Body of pancreas (tissue), 4 donors: ENCODE measurements at regions not wholly inside any gene's neighbourhood (a gene's known extent, or its start where the extent isn't known, plus 50 kb on each side); places are given as distances from the start of the nearest gene placed in this dataset.
"Not testable (repeated sequence)": the region's sequence is repeated elsewhere in the genome, so short reads cannot be mapped to it uniquely, and the experiment has no call there.

Experiments used
- ATAC-seq: fragments of 150-250 bp; one replicate; pipeline ENCODE4 v1.9.1; 2016
- DNase-seq, 4 donors: peaks; one replicate each; pipeline ENCODE4 v3.0.0-alpha.2; 2019
- H3K27ac ChIP-seq, 4 donors: fragments of 200-600 bp; sonication (generic); 1 replicate in 3 of 4; 2 replicates in 1 of 4; pipeline versions ENCODE4 v1.5.1 to v1.6.1; 2016 to 2019; ENCODE audit warnings: mild to moderate bottlenecking in 1 of 4, mixed read lengths in 1 of 4, moderate library complexity in 1 of 4
- H3K27me3 ChIP-seq, 2 donors: fragments of 200-600 bp; sonication (generic); one replicate each; pipeline ENCODE4 v1.6.0; 2016; ENCODE audit warnings: mild to moderate bottlenecking in 1 of 2
- H3K36me3 ChIP-seq, 2 donors: fragments of 200-600 bp; sonication (generic); replicated peaks in 1 of 2; 2 replicates each; pipeline ENCODE4 v1.5.1; 2016; ENCODE audit warnings: low read depth in 2 of 2; ENCODE audit not compliant: insufficient read depth in 1 of 2
- H3K4me1 ChIP-seq: fragments of 200-600 bp; sonication (generic); one replicate; pipeline ENCODE4 v1.6.0; 2016
- H3K4me3 ChIP-seq, 2 donors: fragments of 200-600 bp; sonication (generic); 1 replicate in 1 of 2; 2 replicates in 1 of 2; pipeline ENCODE4 v1.5.1; 2016 to 2019
- H3K9me3 ChIP-seq, 3 donors: fragments of 200-600 bp; sonication (generic); 1 replicate in 2 of 3; 2 replicates in 1 of 3; pipeline ENCODE4 v1.5.1; 2016
- POLR2A ChIP-seq, 3 donors: fragments of 450-650 bp; IDR thresholded peaks; one replicate each; pipeline ENCODE4 v1.6.1; 2016; ENCODE audit warnings: antibody characterized with exemption in 3 of 3, mild to moderate bottlenecking in 2 of 3
- WGBS, 2 donors: methylation state at CpG; one replicate each; pipeline ENCODE4 v1.1.5; 2017; 5-methylcytosine and 5-hydroxymethylcytosine counted together
- intact Hi-C: fragments of 100-400 bp; cut with DNase I; formaldehyde crosslinking; loops from one replicate; pipeline ENCODE4 v1.15.1; 2023
- TF ChIP-seq, protein P1 (sequence below), 7 experiments: fragments of 450-650 bp in 4 of 7; fragments of 200-600 bp in 3 of 7; sonication (generic) in 3 of 7; IDR thresholded peaks; one replicate each; pipeline ENCODE4 v1.5.1; 2016 to 2019; ENCODE audit warnings: antibody characterized with exemption in 7 of 7

DNA sequence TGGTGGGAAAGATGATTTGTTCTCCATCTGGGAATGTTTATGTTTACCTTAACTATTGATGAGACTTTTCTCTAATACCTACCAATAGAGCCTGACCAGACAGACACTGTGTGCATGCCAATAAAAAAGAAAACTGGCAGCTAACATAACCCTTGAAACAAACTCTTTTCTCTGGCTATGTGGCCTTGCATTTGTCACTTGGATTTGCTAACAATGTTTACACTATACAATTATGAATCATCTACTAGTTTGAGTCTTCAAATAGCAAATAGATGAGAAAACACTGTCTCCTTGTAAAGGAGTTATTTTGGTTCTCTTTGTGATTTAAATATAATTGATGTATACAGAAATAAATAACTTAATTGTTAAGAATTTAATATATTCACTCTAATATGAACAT, 273.1 kb downstream of the SEMA3D start:
- ATAC-seq (no peak), DNase-seq (no peak)
- Histone ChIP-seq H3K4me3 (no peak overlapping the region), H3K9me3 (no peaks in the 10 kb centered on the region), H3K4me1 (no peaks in the 10 kb centered on the region), H3K27ac (no peak overlapping the region), H3K27me3 (no peaks in the 10 kb centered on the region), H3K36me3 (no peaks in the 10 kb centered on the region)
- intact Hi-C loops: no loop called here
- TF ChIP-seq, protein P1, sequence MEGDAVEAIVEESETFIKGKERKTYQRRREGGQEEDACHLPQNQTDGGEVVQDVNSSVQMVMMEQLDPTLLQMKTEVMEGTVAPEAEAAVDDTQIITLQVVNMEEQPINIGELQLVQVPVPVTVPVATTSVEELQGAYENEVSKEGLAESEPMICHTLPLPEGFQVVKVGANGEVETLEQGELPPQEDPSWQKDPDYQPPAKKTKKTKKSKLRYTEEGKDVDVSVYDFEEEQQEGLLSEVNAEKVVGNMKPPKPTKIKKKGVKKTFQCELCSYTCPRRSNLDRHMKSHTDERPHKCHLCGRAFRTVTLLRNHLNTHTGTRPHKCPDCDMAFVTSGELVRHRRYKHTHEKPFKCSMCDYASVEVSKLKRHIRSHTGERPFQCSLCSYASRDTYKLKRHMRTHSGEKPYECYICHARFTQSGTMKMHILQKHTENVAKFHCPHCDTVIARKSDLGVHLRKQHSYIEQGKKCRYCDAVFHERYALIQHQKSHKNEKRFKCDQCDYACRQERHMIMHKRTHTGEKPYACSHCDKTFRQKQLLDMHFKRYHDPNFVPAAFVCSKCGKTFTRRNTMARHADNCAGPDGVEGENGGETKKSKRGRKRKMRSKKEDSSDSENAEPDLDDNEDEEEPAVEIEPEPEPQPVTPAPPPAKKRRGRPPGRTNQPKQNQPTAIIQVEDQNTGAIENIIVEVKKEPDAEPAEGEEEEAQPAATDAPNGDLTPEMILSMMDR (IDR thresholded peaks at IDR 0.05): no peak
- TF ChIP-seq POLR2A (IDR thresholded peaks at IDR 0.05): no peak

DNA sequence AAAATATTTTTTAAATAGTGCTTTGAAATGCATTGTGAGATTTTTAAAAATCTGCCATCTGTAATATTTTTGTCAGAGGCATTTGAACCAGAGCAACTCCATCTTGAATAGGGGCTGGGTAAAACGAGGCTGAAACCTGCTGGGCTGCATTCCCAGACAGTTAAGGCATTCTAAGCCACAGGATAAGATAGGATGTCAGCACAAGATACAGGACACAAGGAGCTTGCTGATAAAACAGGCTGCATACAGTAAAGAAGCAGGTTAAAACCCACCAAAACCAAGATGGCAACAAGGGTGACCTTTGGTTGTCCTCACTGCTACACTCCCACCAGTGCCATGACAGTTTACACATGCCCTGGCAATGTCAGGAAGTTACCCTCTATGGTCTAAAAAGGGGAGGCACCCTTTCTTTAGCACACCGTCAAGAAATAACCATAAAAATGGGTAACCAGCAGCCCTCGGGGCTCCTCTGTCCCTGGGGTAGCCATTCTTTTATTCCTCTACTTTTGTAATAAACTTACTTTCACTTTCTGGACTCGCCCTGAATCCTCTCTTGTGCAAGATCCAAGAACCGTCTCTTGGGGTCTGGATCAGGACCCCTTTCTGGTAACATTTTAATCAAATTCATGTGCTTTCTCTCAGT, 273.7 kb downstream of the SEMA3D start:
- no peaks in the 10 kb centered on the region for H3K9me3 ChIP-seq
- ATAC-seq: no peak
- no peak overlapping the region for H3K27ac ChIP-seq
- DNase-seq: no peak
- H3K4me1 ChIP-seq: no peaks in the 10 kb centered on the region
- H3K27me3 ChIP-seq: no peaks in the 10 kb centered on the region
- intact Hi-C loops: no loop called here
- no peak overlapping the region for H3K4me3 ChIP-seq
- no peak for TF ChIP-seq POLR2A (IDR thresholded peaks at IDR 0.05)
- TF ChIP-seq, protein P1 (IDR thresholded peaks at IDR 0.05): no peak
- no peaks in the 10 kb centered on the region for H3K36me3 ChIP-seq
- WGBS, 2 donors: 66 to 68% methylated on average over 5 of the region's 5 CpGs

DNA sequence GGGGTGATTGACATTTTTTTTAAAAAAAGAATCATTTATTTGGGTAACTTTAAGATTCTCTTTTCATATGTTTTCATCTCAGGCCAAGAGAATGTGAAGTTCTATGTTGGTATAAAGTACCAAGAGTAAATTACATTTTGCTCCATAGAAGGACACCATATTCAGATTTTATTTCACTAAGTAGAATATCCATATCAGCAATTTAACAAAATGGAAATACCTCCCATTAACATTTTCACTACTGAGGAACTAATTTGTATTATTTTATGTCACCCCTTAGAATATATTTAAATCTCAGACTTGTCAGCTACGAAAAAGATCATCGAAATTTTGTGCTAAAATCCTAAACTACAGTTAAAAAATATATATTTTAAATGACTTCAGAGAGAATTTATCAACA, 274.3 kb downstream of the SEMA3D start:
- DNase-seq (no peak), ATAC-seq (no peak)
- no peaks in the 10 kb centered on the region for H3K9me3 ChIP-seq
- 79 to 90% methylated on average over 2 of the region's 2 CpGs for WGBS, 2 donors
- no peak overlapping the region for H3K27ac ChIP-seq
- no peaks in the 10 kb centered on the region for H3K36me3 ChIP-seq
- H3K27me3 ChIP-seq: no peaks in the 10 kb centered on the region
- TF ChIP-seq POLR2A (IDR thresholded peaks at IDR 0.05): no peak
- TF ChIP-seq, protein P1 (IDR thresholded peaks at IDR 0.05): no peak
- intact Hi-C loops: no loop called here
- H3K4me3 ChIP-seq: no peak overlapping the region
- H3K4me1 ChIP-seq: no peaks in the 10 kb centered on the region

- ATAC-seq (no peak), DNase-seq (no peak)
- no peak overlapping the region for H3K4me3 ChIP-seq
- H3K27ac ChIP-seq: no peak overlapping the region
- no peaks in the 10 kb centered on the region for H3K36me3 ChIP-seq
- no peaks in the 10 kb centered on the region for H3K4me1 ChIP-seq
- H3K9me3 ChIP-seq: no peaks in the 10 kb centered on the region
- TF ChIP-seq POLR2A (IDR thresholded peaks at IDR 0.05): no peak
- TF ChIP-seq, protein P1 (IDR thresholded peaks at IDR 0.05): no peak
- no peaks in the 10 kb centered on the region for H3K27me3 ChIP-seq
- intact Hi-C loops: no loop called here
These were observed 274.8 kb downstream of the SEMA3D start for GRCh38 chr7:84912018-84912417.

- ATAC-seq (no peak), DNase-seq (no peak)
- TF ChIP-seq POLR2A (IDR thresholded peaks at IDR 0.05): no peak
- TF ChIP-seq, protein P1 (IDR thresholded peaks at IDR 0.05): no peak
- Histone ChIP-seq H3K36me3 (no peaks in the 10 kb centered on the region), H3K4me1 (no peaks in the 10 kb centered on the region), H3K27ac (no peak overlapping the region), H3K4me3 (no peak overlapping the region), H3K27me3 (no peaks in the 10 kb centered on the region), H3K9me3 (no peaks in the 10 kb centered on the region)
- WGBS, 2 donors: 73 to 82% methylated on average over 4 of the region's 4 CpGs
- intact Hi-C loops: no loop called here
These were observed 275.8 kb downstream of the SEMA3D start for GRCh38 chr7:84911077-84911476.

- H3K27me3 ChIP-seq, H3K36me3 ChIP-seq, intact Hi-C loops, H3K9me3 ChIP-seq, H3K4me3 ChIP-seq, H3K4me1 ChIP-seq, DNase-seq, ATAC-seq, H3K27ac ChIP-seq: not testable (repeated sequence)
- WGBS, 2 donors: 81 to 85% methylated on average over 5 of the region's 5 CpGs
These were observed 276.5 kb downstream of the SEMA3D start for GRCh38 chr7:84910322-84910721.
